HEK293T (cell line): ENCODE measurements at regions not wholly inside any gene's neighbourhood (a gene's known extent, or its start where the extent isn't known, plus 50 kb on each side); places are given as distances from the start of the nearest gene placed in this dataset.

Experiments used
- CTCF ChIA-PET: fragments of 350-600 bp; formaldehyde crosslinking; extraction: SDS; loops from one replicate; lab custom pipeline; 2021; ENCODE audit warnings: antibody characterized with exemption, inconsistent platforms; lab: Yijun Ruan, JAX
- POLR2A ChIA-PET: fragments of 350-600 bp; formaldehyde crosslinking; extraction: SDS; loops from one replicate; lab custom pipeline; 2020; ENCODE audit warnings: antibody characterized with exemption, inconsistent platforms; lab: Yijun Ruan, JAX
- DNase-seq: peaks from one replicate; pipeline ENCODE4 v3.0.0; 2012; ENCODE audit warnings: mixed read lengths; ENCODE audit errors: extremely low spot score
- ARNT ChIP-seq: fragments of 450-650 bp; IDR thresholded peaks from 2 replicates; pipeline ENCODE4 v1.6.1; 2017; ENCODE audit warnings: mild to moderate bottlenecking
- BHLHE40 ChIP-seq: fragments of 450-650 bp; IDR thresholded peaks from 2 replicates; pipeline ENCODE4 v1.6.1; 2016; ENCODE audit warnings: mild to moderate bottlenecking, moderate library complexity, borderline replicate concordance
- CTBP1 ChIP-seq: fragments of 450-650 bp; IDR thresholded peaks from 2 replicates; pipeline ENCODE4 v1.6.1; 2016; ENCODE audit warnings: borderline replicate concordance
- ELF4 ChIP-seq: fragments of 450-650 bp; IDR thresholded peaks from 2 replicates; pipeline ENCODE4 v1.6.1; 2017; ENCODE audit warnings: antibody characterized with exemption
- FOXA1 ChIP-seq: fragments of 450-650 bp; IDR thresholded peaks from 2 replicates; pipeline ENCODE4 v1.6.1; 2016; ENCODE audit warnings: mild to moderate bottlenecking
- FOXK2 ChIP-seq: fragments of 450-650 bp; IDR thresholded peaks from 2 replicates; pipeline ENCODE4 v1.6.1; 2016; ENCODE audit warnings: mild to moderate bottlenecking
- FOXM1 ChIP-seq: fragments of 450-650 bp; IDR thresholded peaks from 2 replicates; pipeline ENCODE4 v1.6.1; 2017; ENCODE audit warnings: mild to moderate bottlenecking, borderline replicate concordance
- HDGF ChIP-seq: fragments of 450-650 bp; IDR thresholded peaks from 2 replicates; pipeline ENCODE4 v1.6.1; 2017; ENCODE audit warnings: antibody characterized with exemption, borderline replicate concordance
- L3MBTL2 ChIP-seq: fragments of 450-650 bp; conservative IDR thresholded peaks from 2 replicates; pipeline ENCODE4 v1.6.1; 2016; ENCODE audit warnings: mild to moderate bottlenecking
- LEF1 ChIP-seq: fragments of 450-650 bp; IDR thresholded peaks from 2 replicates; pipeline ENCODE4 v1.6.1; 2017; ENCODE audit warnings: mild to moderate bottlenecking, borderline replicate concordance
- NFRKB ChIP-seq: fragments of 450-650 bp; IDR thresholded peaks from 2 replicates; pipeline ENCODE4 v1.6.1; 2016; ENCODE audit warnings: mild to moderate bottlenecking, moderate library complexity
- SP1 ChIP-seq: fragments of 450-650 bp; IDR thresholded peaks from 2 replicates; pipeline ENCODE4 v1.6.1; 2017
- SUZ12 ChIP-seq: fragments of 450-650 bp; IDR thresholded peaks from 2 replicates; pipeline ENCODE4 v1.6.1; 2016; ENCODE audit warnings: mild to moderate bottlenecking
- TARDBP ChIP-seq: fragments of 450-650 bp; IDR thresholded peaks from 2 replicates; pipeline ENCODE4 v1.6.1; 2016
- ZNF384 ChIP-seq: fragments of 450-650 bp; IDR thresholded peaks from 2 replicates; pipeline ENCODE4 v1.6.1; 2016
- TF ChIP-seq, protein P1 (sequence below): fragments of 450-650 bp; IDR thresholded peaks from 2 replicates; pipeline ENCODE4 v1.6.1; 2016

GRCh38 chr11:42114927-42115326, 655.5 kb upstream of the LRRC4C start:
- CTCF ChIA-PET, result no interaction called here
- POLR2A ChIA-PET, result no interaction called here
- TF ChIP-seq SP1, result no peak
- no peak for TF ChIP-seq LEF1
- TF ChIP-seq FOXM1, result no peak
- no peak for TF ChIP-seq HDGF
- no peak for TF ChIP-seq ELF4
- no peak for TF ChIP-seq FOXA1
- TF ChIP-seq, protein P1, sequence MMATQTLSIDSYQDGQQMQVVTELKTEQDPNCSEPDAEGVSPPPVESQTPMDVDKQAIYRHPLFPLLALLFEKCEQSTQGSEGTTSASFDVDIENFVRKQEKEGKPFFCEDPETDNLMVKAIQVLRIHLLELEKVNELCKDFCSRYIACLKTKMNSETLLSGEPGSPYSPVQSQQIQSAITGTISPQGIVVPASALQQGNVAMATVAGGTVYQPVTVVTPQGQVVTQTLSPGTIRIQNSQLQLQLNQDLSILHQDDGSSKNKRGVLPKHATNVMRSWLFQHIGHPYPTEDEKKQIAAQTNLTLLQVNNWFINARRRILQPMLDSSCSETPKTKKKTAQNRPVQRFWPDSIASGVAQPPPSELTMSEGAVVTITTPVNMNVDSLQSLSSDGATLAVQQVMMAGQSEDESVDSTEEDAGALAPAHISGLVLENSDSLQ, result no peak
- no peak for TF ChIP-seq BHLHE40
- no peak for TF ChIP-seq ZNF384
- TF ChIP-seq TARDBP, result no peak
- TF ChIP-seq ARNT, result no peak
- TF ChIP-seq SUZ12, result no peak
- DNase-seq, result no peak

DNA sequence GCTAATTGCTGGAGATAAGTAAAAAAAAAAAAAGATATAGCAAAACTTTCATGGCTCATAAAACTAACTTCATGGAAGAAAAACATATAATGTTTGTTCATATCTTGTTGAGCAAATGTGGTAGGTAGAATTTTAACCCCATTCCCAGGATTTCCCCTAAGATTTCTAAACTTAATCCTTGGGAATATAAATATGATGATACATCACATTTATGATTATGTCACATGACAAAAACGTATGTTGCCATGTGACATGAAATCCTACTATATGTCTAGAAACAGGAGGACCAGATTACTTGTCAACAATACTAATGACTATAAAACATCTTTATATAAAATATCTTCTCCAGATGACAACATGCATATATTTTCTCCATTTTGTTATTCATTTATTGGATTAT, 679.0 kb upstream of the LRRC4C start:
- ChIA-PET CTCF (no interaction called here), POLR2A (no interaction called here)
- no peak for TF ChIP-seq FOXA1
- TF ChIP-seq SUZ12, result no peak
- TF ChIP-seq ZNF384, result no peak
- TF ChIP-seq, protein P1, result no peak
- TF ChIP-seq SP1, result no peak
- no peak for TF ChIP-seq TARDBP
- DNase-seq, result no peak

GRCh38 chr11:42145311-42145710, 685.9 kb upstream of the LRRC4C start:
- DNase-seq, result no peak
- ChIA-PET CTCF (no interaction called here), POLR2A (no interaction called here)
- TF ChIP-seq SP1 (no peak), FOXA1 (no peak), LEF1 (no peak), FOXK2 (no peak), NFRKB (no peak), BHLHE40 (no peak), ARNT (no peak), ZNF384 (no peak), SUZ12 (no peak), ELF4 (no peak), L3MBTL2 (no peak), HDGF (no peak), TARDBP (no peak), CTBP1 (no peak), FOXM1 (no peak)
- TF ChIP-seq, protein P1, result no peak

DNA sequence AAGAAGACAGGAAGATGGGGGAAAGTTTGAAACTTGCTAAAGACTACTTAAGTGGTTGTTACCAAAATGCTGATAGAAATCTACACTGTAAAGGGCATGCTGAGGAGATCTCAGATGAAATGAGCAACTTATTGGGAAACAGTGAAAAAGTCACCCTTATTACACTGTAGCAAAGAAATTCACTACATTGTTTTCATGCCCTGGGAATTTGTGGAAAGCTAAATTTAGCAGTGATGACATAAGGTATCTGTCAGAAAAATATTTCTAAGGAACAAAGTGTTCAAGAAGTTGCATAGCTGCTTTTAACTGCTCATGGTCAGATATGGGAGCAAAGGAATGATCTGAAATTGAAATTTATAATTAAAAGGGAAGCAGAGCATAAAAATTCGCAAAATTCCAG, 702.4 kb upstream of the LRRC4C start:
- ChIA-PET CTCF (no interaction called here), POLR2A (no interaction called here)
- no peak for DNase-seq
- TF ChIP-seq TARDBP (no peak), HDGF (no peak), FOXK2 (no peak), LEF1 (no peak), SUZ12 (no peak), ELF4 (no peak), L3MBTL2 (no peak), SP1 (no peak), NFRKB (no peak), ZNF384 (no peak), BHLHE40 (no peak), ARNT (no peak), FOXM1 (no peak), FOXA1 (no peak), CTBP1 (no peak)
- TF ChIP-seq, protein P1, result no peak

GRCh38 chr11:42169191-42169590, 709.7 kb upstream of the LRRC4C start:
- DNase-seq, result no peak
- CTCF ChIA-PET, result no interaction called here
- TF ChIP-seq ARNT, result no peak
- TF ChIP-seq L3MBTL2, result no peak
- no peak for TF ChIP-seq CTBP1
- no peak for TF ChIP-seq TARDBP
- no peak for TF ChIP-seq FOXK2
- no peak for TF ChIP-seq FOXA1
- TF ChIP-seq FOXM1, result no peak
- TF ChIP-seq BHLHE40, result no peak
- TF ChIP-seq ELF4, result no peak
- no peak for TF ChIP-seq ZNF384
- no peak for TF ChIP-seq NFRKB
- TF ChIP-seq HDGF, result no peak
- no peak for TF ChIP-seq SP1
- no peak for TF ChIP-seq SUZ12
- POLR2A ChIA-PET, result no interaction called here

GRCh38 chr11:42170601-42171000, 711.1 kb upstream of the LRRC4C start:
- CTCF ChIA-PET, result no interaction called here
- TF ChIP-seq BHLHE40 (no peak), TARDBP (no peak), ELF4 (no peak), LEF1 (no peak), FOXM1 (no peak), FOXA1 (no peak), ZNF384 (no peak), FOXK2 (no peak), NFRKB (no peak), HDGF (no peak), ARNT (no peak), SP1 (no peak), CTBP1 (no peak), L3MBTL2 (no peak), SUZ12 (no peak)
- TF ChIP-seq, protein P1, result no peak
- POLR2A ChIA-PET, result no interaction called here
- DNase-seq, result no peak
